Upper lobe of left lung (tissue), 6 donors: ENCODE measurements at regions not wholly inside any gene's neighbourhood (a gene's known extent, or its start where the extent isn't known, plus 50 kb on each side); places are given as distances from the start of the nearest gene placed in this dataset.

Experiments used
- ATAC-seq, 2 donors: fragments of 200-7000 bp; cut with Tn5 transposase; one replicate each; pipeline ENCODE4 v1.9.1; 2022; ENCODE audit warnings: mild to moderate bottlenecking in 2 of 2, moderate library complexity in 2 of 2; ENCODE audit not compliant: low FRiP score in 2 of 2
- DNase-seq, 2 donors: peaks; one replicate each; pipeline ENCODE4 v3.0.0-alpha.2; 2019 to 2020
- H3K27ac ChIP-seq, 4 donors: fragments of 200-600 bp; sonication (generic); one replicate each; pipeline ENCODE4 v1.5.1; 2016 to 2019
- H3K27me3 ChIP-seq, 4 donors: fragments of 200-600 bp; sonication (generic); one replicate each; pipeline ENCODE4 v1.5.1; 2017 to 2019
- H3K36me3 ChIP-seq, 4 donors: fragments of 200-600 bp; sonication (generic); one replicate each; pipeline ENCODE4 v1.5.1; 2016 to 2019
- H3K4me1 ChIP-seq, 4 donors: fragments of 200-600 bp; sonication (generic); one replicate each; pipeline ENCODE4 v1.5.1; 2018 to 2019
- H3K4me3 ChIP-seq, 4 donors: fragments of 200-600 bp; sonication (generic); one replicate each; pipeline ENCODE4 v1.5.1; 2017 to 2019; ENCODE audit warnings: mild to moderate bottlenecking in 2 of 4, moderate library complexity in 1 of 4
- H3K9me3 ChIP-seq, 4 donors: fragments of 200-600 bp; sonication (generic); one replicate each; pipeline ENCODE4 v1.5.1; 2018 to 2019
- CTCF ChIP-seq, 6 experiments: fragments of 450-650 bp in 4 of 6; fragments of 200-600 bp in 2 of 6; sonication (generic) in 2 of 6; IDR thresholded peaks; one replicate each; pipeline ENCODE4 v1.5.1; 2016 to 2019; ENCODE audit warnings: antibody characterized with exemption in 6 of 6
- EP300 ChIP-seq, 4 donors: sonication (generic); formaldehyde crosslinking; IDR thresholded peaks; one replicate each; pipeline ENCODE4 v1.5.1; 2017; ENCODE audit warnings: antibody characterized with exemption in 4 of 4, control low read depth in 2 of 4
- POLR2A ChIP-seq, 4 donors: fragments of 450-650 bp; IDR thresholded peaks; one replicate each; pipeline ENCODE4 v1.5.1; 2016 to 2017; ENCODE audit warnings: antibody characterized with exemption in 4 of 4, mild to moderate bottlenecking in 2 of 4
- POLR2AphosphoS5 ChIP-seq, 2 donors: sonication (generic); formaldehyde crosslinking; IDR thresholded peaks; one replicate each; pipeline ENCODE4 v1.5.1; 2017; ENCODE audit warnings: antibody characterized with exemption in 2 of 2
- WGBS, 2 donors: methylation state at CpG; one replicate each; pipeline ENCODE4 v1.1.5; 2017 to 2018; 5-methylcytosine and 5-hydroxymethylcytosine counted together
- donor health status: DM: no; HTN: no; CAD: no; lungs with moderate emphysema.
- donor health status: DM: no; HTN: yes; CAD: no; lungs with severe emphysema.

GRCh38 chr14:101167428-101167827 is 263.9 kb upstream of the RTL1 start:
- ATAC-seq = no peak
- no peak for DNase-seq
- TF ChIP-seq EP300 (IDR thresholded peaks at IDR 0.05) (no peak), POLR2A (IDR thresholded peaks at IDR 0.05) (no peak), POLR2AphosphoS5 (IDR thresholded peaks at IDR 0.05) (no peak), CTCF (IDR thresholded peaks at IDR 0.05) (no peak)

GRCh38 chr14:101169267-101169666 is 265.7 kb upstream of the RTL1 start:
- H3K4me1 ChIP-seq = no peaks in the 10 kb centered on the region
- TF ChIP-seq CTCF (IDR thresholded peaks at IDR 0.05) = no peak
- no peak for TF ChIP-seq EP300 (IDR thresholded peaks at IDR 0.05)
- TF ChIP-seq POLR2AphosphoS5 (IDR thresholded peaks at IDR 0.05) = no peak
- 75 to 79% methylated on average over 3 to 8 of the region's 8 CpGs for WGBS, 2 donors
- DNase-seq = no peak
- H3K4me3 ChIP-seq = no peak overlapping the region
- no peaks in the 10 kb centered on the region for H3K36me3 ChIP-seq
- H3K9me3 ChIP-seq = peaks cover 0 to 7% (median 3%) of the 10 kb centered on the region in 4 donors
- no peak overlapping the region for H3K27ac ChIP-seq
- H3K27me3 ChIP-seq = no peaks in the 10 kb centered on the region
- no peak for ATAC-seq

More at GRCh38 chr14:101167428-101167827, 263.9 kb upstream of the RTL1 start:
- no peaks in the 10 kb centered on the region for H3K36me3 ChIP-seq
- H3K4me1 ChIP-seq = no peaks in the 10 kb centered on the region
- 69 to 82% methylated on average over 3 of the region's 3 CpGs for WGBS, 2 donors
- H3K27ac ChIP-seq = no peak overlapping the region
- no peak overlapping the region for H3K4me3 ChIP-seq
- peaks cover 0 to 7% (median 3%) of the 10 kb centered on the region in 4 donors for H3K9me3 ChIP-seq
- H3K27me3 ChIP-seq = no peaks in the 10 kb centered on the region

GRCh38 chr14:101171650-101172049 is 268.1 kb upstream of the RTL1 start:
- WGBS, 2 donors = 84 to 89% methylated on average over 5 of the region's 5 CpGs
- H3K4me1 ChIP-seq = no peaks in the 10 kb centered on the region
- TF ChIP-seq EP300 (IDR thresholded peaks at IDR 0.05) (no peak), CTCF (IDR thresholded peaks at IDR 0.05) (no peak), POLR2AphosphoS5 (IDR thresholded peaks at IDR 0.05) (no peak), POLR2A (IDR thresholded peaks at IDR 0.05) (no peak)
- DNase-seq = no peak
- H3K27ac ChIP-seq = no peak overlapping the region
- peaks cover 0 to 6% (median 2%) of the 10 kb centered on the region in 4 donors for H3K9me3 ChIP-seq
- no peak overlapping the region for H3K4me3 ChIP-seq
- no peak for ATAC-seq
- no peaks in the 10 kb centered on the region for H3K36me3 ChIP-seq
- no peaks in the 10 kb centered on the region for H3K27me3 ChIP-seq

GRCh38 chr14:101173698-101174521 is 270.4 kb upstream of the RTL1 start:
- Histone ChIP-seq H3K9me3 (no peaks in the 10 kb centered on the region), H3K27ac (no peak overlapping the region), H3K27me3 (no peaks in the 10 kb centered on the region), H3K4me1 (no peaks in the 10 kb centered on the region), H3K36me3 (no peaks in the 10 kb centered on the region), H3K4me3 (no peak overlapping the region)
- TF ChIP-seq POLR2A (IDR thresholded peaks at IDR 0.05) (no peak), POLR2AphosphoS5 (IDR thresholded peaks at IDR 0.05) (no peak), CTCF (IDR thresholded peaks at IDR 0.05) (no peak), EP300 (IDR thresholded peaks at IDR 0.05) (no peak)
- ATAC-seq (no peak), DNase-seq (no peak)
- 63 to 69% methylated on average over 2 to 9 of the region's 9 CpGs for WGBS, 2 donors

- H3K27ac ChIP-seq = no peak overlapping the region
- H3K4me1 ChIP-seq = no peaks in the 10 kb centered on the region
- TF ChIP-seq POLR2A (IDR thresholded peaks at IDR 0.05) (no peak), POLR2AphosphoS5 (IDR thresholded peaks at IDR 0.05) (no peak), CTCF (IDR thresholded peaks at IDR 0.05) (no peak), EP300 (IDR thresholded peaks at IDR 0.05) (no peak)
- no peaks in the 10 kb centered on the region for H3K9me3 ChIP-seq
- ATAC-seq (no peak), DNase-seq (peak; percentile 47 to 58)
- H3K4me3 ChIP-seq = no peak overlapping the region
- no peaks in the 10 kb centered on the region for H3K36me3 ChIP-seq
- 74 to 83% methylated on average over 12 of the region's 12 CpGs for WGBS, 2 donors
- no peaks in the 10 kb centered on the region for H3K27me3 ChIP-seq
Measured at GRCh38 chr14:101174522-101174838, 271.0 kb upstream of the RTL1 start.
